LNCaP clone FGC (cell line): ENCODE measurements at regions not wholly inside any gene's neighbourhood (a gene's known extent, or its start where the extent isn't known, plus 50 kb on each side); places are given as distances from the start of the nearest gene placed in this dataset.

Experiments used
- DNase-seq: peaks from one replicate; pipeline ENCODE4 v3.0.0-alpha.2; 2011; ENCODE audit warnings: low read depth
- H3K4me3 ChIP-seq: 2 replicates; pipeline ENCODE4 v1.5.1; 2011; ENCODE audit warnings: mild to moderate bottlenecking, low read depth, low read length, control low read depth
- TF ChIP-seq, protein P1 (sequence below): IDR thresholded peaks from 2 replicates; pipeline ENCODE4 v1.5.1; 2012; ENCODE audit warnings: mild to moderate bottlenecking; ENCODE audit not compliant: control insufficient read depth, insufficient read depth; ENCODE audit errors: extremely low read depth

DNA sequence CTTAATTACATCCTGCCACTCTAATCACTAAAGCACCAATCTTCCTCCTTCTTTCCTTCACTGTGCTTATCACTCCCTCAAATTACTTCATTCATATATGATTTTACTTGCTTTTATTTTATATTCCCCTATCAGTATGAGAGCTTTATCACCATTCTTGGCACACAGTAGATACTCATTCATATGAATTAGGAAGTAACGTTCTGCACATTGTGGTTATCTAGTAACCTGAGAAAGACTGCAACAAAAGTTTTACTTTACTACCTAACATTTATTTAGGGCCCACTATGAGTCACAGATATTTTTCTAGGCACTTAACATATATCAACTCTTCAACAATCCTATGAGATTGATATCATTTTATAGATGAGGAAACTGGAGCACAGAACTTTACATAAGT, 1559.9 kb upstream of the TENM4 start:
- no peak for DNase-seq
- TF ChIP-seq, protein P1, sequence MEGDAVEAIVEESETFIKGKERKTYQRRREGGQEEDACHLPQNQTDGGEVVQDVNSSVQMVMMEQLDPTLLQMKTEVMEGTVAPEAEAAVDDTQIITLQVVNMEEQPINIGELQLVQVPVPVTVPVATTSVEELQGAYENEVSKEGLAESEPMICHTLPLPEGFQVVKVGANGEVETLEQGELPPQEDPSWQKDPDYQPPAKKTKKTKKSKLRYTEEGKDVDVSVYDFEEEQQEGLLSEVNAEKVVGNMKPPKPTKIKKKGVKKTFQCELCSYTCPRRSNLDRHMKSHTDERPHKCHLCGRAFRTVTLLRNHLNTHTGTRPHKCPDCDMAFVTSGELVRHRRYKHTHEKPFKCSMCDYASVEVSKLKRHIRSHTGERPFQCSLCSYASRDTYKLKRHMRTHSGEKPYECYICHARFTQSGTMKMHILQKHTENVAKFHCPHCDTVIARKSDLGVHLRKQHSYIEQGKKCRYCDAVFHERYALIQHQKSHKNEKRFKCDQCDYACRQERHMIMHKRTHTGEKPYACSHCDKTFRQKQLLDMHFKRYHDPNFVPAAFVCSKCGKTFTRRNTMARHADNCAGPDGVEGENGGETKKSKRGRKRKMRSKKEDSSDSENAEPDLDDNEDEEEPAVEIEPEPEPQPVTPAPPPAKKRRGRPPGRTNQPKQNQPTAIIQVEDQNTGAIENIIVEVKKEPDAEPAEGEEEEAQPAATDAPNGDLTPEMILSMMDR = no peak
- H3K4me3 ChIP-seq = no peak overlapping the region

DNA sequence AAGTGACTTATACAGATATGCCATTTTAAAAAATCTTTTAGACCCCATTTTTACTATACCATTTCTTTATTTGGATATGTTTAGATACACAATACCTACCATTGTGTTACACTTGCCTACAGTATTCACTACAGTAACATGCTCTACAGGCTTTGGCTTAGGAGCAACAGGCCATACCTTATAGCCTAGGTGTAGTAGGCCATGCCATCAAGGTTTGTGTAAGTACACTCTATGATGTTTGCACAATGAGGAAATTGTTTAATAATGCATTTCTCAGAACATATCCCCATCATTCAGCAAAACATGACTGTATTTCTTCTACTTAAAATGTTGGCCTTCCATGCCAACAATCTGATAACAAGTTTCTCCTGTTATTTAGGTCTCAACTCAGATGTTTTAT, 1559.5 kb upstream of the TENM4 start:
- no peak for DNase-seq
- no peak overlapping the region for H3K4me3 ChIP-seq
- TF ChIP-seq, protein P1 = no peak

DNA sequence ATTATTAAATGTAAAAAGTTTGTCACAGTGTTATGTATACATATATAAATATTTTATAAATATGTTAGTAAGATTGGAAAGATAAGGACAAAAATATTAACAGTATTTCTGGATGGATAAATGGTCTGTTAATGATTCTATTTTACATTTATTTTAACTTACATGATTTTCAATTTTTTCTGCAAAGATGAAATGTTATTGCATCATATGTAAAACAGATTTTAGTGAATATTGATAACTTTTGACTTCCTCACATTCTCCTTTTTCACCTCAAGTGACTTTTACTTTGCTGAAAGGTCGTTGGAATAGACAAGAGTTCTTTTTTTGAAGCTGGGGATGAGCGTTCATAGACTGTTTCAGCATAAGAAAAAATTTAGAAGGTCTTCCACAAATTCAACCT, 1554.7 kb upstream of the TENM4 start:
- TF ChIP-seq, protein P1 = no peak
- H3K4me3 ChIP-seq = no peak overlapping the region
- DNase-seq = no peak

DNA sequence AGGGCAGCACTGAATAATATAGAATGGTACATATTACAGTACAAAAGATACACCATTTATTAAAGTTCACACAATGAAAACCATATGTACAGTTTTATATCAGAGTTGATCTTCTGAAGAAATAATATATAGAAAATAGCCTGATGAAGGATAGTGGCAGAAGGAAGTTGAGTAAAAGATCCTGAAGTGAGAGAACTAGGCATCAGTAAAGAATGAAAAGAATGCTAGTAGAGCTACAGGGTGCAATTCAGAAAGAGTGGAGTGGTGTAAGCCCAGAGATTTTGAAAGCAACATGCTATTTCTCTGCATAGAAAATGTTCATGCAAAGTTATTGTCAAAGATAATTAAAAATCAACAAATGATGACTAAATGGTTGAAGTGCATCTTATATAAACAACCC, 1552.7 kb upstream of the TENM4 start:
- no peak overlapping the region for H3K4me3 ChIP-seq
- TF ChIP-seq, protein P1 = no peak
- no peak for DNase-seq

DNA sequence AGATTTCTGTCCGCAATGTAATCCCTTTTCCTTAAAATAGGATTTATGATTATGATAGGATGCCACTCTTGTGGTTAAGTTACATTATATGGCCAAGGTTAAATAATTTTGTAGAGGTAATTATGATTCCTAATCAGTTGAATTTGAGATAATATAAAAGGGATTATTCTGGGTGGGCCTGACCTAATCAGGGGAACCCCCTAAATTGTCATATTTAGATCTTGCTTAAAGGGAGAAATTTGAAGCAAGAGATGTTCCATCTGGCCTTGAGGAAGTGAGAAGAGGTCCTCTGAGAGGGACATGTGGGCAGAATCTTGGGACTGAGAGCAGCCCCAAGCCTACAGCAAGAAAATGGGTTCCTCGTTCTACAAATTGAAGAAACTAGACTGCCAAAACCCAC, 1550.1 kb upstream of the TENM4 start:
- no peak overlapping the region for H3K4me3 ChIP-seq
- TF ChIP-seq, protein P1 = no peak
- DNase-seq = no peak

DNA sequence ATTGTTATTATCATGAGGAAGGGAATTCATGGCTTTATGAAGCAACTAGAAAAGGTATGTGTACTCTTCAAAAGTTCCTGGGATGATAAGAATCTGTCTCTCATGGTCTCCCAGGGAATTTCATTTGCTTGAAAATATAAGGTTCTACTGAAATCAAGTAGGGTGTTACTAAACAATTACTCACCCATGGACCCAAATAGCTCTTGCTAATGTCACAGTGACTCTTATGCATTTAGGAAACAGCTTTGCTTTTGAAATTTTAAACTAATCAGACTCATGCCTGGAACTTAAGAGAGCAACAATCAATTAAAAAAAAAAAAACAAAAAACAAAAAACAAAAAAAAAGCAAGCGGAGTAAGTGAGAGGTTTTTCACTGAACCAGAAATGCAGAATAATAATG, 1546.3 kb upstream of the TENM4 start:
- DNase-seq = no peak
- TF ChIP-seq, protein P1 = no peak

DNA sequence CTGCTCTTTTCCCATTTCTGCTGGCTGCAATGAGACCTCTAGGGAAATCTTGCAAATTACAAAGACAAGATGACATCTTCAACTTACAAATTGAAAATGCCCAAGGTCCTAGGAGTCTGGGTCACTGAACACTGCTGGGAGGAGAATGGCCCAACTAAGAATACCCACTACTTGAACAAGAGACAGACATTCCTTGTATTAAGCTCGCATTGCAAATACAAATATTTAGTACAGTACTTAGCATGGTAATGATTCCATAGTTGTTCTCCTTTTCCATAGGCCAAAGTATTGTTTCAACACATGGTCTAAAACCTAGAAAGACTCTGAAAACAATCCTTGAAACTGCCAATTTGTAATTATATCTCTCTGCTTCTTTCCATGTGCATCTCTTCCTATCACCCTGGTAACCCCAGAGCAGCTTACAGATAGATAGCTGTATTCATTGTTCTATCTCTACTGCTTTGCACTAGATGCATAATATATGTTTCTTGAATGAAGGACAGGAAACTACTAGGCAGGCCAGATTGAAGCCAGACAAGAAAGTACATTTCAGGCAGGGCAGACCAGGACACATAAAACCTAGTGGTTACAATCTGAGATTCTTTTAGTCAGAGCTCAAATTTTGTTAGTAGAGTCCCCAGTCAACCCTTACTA, 1545.7 kb upstream of the TENM4 start:
- DNase-seq = no peak
- H3K4me3 ChIP-seq = no peak overlapping the region
- TF ChIP-seq, protein P1 = no peak

More for the DNA sequence above, 1546.3 kb upstream of the TENM4 start:
- H3K4me3 ChIP-seq = no peak overlapping the region
